ENCODE measurements at regions not wholly inside any gene's neighbourhood (a gene's known extent, or its start where the extent isn't known, plus 50 kb on each side); places are given as distances from the start of the nearest gene placed in this dataset.

DNA sequence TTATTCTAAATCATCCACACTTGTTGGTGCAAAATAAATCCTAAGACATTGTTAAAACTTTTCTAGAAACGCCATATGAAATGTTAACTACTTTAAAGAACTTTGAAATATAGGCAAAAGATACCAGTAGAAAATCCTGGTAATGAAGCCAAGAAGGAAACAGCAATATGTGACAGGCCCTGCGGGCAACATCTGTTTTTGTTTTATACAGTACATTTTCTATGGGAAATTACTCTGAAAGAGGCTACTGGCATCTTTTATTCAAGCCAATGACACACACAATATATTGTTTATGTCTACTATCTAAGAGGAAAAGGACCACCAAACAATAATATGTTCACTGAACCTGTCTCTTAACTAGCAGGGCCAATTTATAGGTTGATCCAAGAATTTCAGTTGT lies 829.7 kb downstream of the PCDH17 start:
- TF ChIP-seq POLR2A (IDR thresholded peaks at IDR 0.05): no peak
- TF ChIP-seq, protein P1, sequence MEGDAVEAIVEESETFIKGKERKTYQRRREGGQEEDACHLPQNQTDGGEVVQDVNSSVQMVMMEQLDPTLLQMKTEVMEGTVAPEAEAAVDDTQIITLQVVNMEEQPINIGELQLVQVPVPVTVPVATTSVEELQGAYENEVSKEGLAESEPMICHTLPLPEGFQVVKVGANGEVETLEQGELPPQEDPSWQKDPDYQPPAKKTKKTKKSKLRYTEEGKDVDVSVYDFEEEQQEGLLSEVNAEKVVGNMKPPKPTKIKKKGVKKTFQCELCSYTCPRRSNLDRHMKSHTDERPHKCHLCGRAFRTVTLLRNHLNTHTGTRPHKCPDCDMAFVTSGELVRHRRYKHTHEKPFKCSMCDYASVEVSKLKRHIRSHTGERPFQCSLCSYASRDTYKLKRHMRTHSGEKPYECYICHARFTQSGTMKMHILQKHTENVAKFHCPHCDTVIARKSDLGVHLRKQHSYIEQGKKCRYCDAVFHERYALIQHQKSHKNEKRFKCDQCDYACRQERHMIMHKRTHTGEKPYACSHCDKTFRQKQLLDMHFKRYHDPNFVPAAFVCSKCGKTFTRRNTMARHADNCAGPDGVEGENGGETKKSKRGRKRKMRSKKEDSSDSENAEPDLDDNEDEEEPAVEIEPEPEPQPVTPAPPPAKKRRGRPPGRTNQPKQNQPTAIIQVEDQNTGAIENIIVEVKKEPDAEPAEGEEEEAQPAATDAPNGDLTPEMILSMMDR (IDR thresholded peaks at IDR 0.05): no peak
